ENCODE measurements at regions not wholly inside any gene's neighbourhood (a gene's known extent, or its start where the extent isn't known, plus 50 kb on each side); places are given as distances from the start of the nearest gene placed in this dataset.

DNA sequence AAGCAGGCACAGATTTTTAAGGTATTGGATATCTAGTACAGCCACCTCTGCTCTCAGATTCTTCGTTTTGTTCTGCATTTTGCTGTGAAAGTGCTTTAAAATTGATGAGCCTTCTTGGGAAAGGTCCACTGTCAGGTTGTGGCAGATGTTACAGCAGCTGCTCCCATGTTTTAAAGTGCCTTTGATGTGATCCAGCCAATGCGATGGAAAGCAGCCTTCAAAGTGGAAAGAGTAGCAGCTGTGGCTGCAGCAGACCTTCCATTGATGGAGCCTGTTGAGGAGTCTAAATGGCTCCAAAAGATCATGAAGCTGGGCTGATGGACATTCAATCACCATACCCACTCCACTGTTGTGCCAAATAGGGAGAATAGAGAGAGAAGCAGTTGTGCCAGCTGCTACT, 816.9 kb downstream of the PLA2G4A start:
- H3K4me3 ChIP-seq (ENCODE audit: low read depth, low read length): no peak overlapping the region
- TF ChIP-seq, protein P1, sequence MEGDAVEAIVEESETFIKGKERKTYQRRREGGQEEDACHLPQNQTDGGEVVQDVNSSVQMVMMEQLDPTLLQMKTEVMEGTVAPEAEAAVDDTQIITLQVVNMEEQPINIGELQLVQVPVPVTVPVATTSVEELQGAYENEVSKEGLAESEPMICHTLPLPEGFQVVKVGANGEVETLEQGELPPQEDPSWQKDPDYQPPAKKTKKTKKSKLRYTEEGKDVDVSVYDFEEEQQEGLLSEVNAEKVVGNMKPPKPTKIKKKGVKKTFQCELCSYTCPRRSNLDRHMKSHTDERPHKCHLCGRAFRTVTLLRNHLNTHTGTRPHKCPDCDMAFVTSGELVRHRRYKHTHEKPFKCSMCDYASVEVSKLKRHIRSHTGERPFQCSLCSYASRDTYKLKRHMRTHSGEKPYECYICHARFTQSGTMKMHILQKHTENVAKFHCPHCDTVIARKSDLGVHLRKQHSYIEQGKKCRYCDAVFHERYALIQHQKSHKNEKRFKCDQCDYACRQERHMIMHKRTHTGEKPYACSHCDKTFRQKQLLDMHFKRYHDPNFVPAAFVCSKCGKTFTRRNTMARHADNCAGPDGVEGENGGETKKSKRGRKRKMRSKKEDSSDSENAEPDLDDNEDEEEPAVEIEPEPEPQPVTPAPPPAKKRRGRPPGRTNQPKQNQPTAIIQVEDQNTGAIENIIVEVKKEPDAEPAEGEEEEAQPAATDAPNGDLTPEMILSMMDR (IDR thresholded peaks at IDR 0.05; ENCODE audit: low read depth, low read length): no peak
- in situ Hi-C loops (cut with HindIII; ENCODE audit: low sequenced_read_pairs): no loop called here
- DNase-seq (ENCODE audit: low read depth, low spot score): no peak

DNA sequence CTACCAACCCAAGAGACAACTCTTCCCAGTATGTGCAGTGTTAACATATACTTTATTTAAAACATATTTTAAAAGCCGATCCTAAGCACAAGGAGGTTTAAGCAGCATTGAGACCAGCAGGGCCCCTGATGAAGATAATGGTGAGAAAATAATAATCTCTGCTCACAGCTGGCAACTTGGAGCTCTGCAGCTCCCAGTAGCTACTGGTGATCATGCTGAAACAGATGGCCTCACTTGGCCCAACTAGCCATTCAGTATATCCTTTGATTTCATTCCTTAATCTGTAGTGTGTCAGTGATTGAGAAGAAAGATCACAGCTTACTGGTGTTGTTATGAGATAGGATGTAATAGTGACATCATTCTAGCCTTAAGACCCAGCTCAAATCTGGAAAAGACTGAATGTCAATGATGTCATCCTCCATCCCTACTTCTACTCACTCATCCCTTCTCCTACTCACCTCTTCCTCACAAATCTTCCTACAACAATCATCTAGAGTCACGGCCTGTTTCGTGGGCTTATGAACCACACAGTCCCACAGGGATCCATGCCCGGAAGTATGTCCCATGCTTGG, 817.9 kb downstream of the PLA2G4A start:
- DNase-seq (ENCODE audit: low read depth, low spot score): no peak
- TF ChIP-seq, protein P1 (IDR thresholded peaks at IDR 0.05; ENCODE audit: low read depth, low read length): no peak
- in situ Hi-C loops (cut with HindIII; ENCODE audit: low sequenced_read_pairs): no loop called here
- no peak overlapping the region for H3K4me3 ChIP-seq (ENCODE audit: low read depth, low read length)

DNA sequence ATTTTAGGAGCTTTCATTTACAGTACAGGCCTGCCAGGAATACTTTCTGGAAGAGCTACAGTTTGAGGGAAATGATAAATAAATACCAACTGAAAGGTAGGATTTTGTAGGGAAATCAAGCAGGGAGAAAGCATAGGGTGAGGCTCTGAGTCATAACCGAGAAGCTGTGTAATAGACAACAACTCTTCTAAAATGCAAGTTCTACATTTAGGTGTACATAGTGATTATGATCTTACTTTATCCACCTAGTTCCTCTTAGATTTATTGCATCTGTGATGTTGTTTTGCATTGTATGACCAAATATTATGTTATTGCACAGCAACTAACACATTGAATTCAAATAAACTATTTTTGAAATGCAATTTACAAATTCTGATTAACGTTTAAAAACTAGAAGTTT, 819.3 kb downstream of the PLA2G4A start:
- no peak overlapping the region for H3K4me3 ChIP-seq (ENCODE audit: low read depth, low read length)
- TF ChIP-seq, protein P1 (IDR thresholded peaks at IDR 0.05; ENCODE audit: low read depth, low read length): no peak
- DNase-seq (ENCODE audit: low read depth, low spot score): no peak
- in situ Hi-C loops (cut with HindIII; ENCODE audit: low sequenced_read_pairs): no loop called here

DNA sequence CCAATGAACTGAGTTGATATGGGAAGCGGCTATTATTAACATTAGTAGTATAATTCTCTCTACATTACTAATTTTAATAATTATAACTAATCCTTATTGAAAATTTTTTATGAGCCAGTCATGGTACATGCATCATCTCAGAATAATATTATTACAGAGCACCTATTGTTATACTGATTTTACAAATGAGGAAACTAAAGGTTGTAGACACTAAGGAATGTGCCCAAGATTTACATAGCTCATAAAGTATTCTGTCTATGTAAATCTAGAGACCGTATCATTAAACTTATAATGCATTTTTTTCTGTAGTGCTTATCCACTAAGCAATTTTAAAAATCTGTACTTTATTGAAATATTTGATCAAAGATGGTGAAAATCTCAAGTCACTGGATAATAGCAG, 825.9 kb downstream of the PLA2G4A start:
- H3K4me3 ChIP-seq (ENCODE audit: low read depth, low read length): no peak overlapping the region
- TF ChIP-seq, protein P1 (IDR thresholded peaks at IDR 0.05; ENCODE audit: low read depth, low read length): no peak
- DNase-seq (ENCODE audit: low read depth, low spot score): no peak
- in situ Hi-C loops (cut with HindIII; ENCODE audit: low sequenced_read_pairs): no loop called here

DNA sequence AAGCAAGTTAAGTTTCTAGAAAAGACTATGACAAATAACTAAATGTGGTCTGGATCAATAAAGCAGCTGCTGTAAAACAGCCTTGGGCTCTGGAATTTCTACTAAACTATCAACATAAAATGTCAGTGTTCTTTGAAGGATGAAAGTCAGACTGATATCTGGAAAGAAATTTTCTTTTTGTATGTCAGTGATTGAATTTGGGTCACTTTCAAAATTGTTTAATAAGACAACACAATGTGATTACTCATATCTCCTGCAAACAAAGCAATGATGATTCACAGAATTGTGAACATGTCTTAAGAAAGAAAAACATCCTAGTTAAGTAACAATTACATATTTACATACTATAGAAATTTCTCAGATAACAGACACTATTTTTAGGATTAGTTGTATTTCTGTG, 826.4 kb downstream of the PLA2G4A start:
- peak; percentile 19 for DNase-seq (ENCODE audit: low read depth, low spot score)
- in situ Hi-C loops (cut with HindIII; ENCODE audit: low sequenced_read_pairs): no loop called here
- no peak overlapping the region for H3K4me3 ChIP-seq (ENCODE audit: low read depth, low read length)
- TF ChIP-seq, protein P1 (IDR thresholded peaks at IDR 0.05; ENCODE audit: low read depth, low read length): no peak

DNA sequence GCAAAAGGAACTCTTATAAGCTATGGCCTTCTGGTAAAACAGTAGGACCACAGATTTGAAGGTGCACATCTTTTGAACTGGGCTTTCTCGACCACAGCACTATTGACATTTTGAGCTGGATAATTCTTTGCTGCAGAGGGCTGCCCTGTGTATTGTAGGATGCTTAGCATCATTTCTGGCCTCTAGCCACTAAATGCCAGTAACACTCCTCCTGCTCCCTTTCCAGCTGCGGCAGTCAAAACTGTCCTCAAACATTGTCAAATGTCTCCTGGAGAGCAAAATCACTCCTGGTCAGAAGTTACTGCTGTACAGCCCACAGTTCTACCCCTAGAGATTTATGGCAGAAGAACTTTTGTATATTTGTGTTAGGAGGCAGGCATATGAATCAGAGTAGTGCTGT, 836.7 kb downstream of the PLA2G4A start:
- no peak for DNase-seq (ENCODE audit: low read depth, low spot score)
- H3K4me3 ChIP-seq (ENCODE audit: low read depth, low read length): no peak overlapping the region
- in situ Hi-C loops (cut with HindIII; ENCODE audit: low sequenced_read_pairs): no loop called here
- TF ChIP-seq, protein P1 (IDR thresholded peaks at IDR 0.05; ENCODE audit: low read depth, low read length): no peak

DNA sequence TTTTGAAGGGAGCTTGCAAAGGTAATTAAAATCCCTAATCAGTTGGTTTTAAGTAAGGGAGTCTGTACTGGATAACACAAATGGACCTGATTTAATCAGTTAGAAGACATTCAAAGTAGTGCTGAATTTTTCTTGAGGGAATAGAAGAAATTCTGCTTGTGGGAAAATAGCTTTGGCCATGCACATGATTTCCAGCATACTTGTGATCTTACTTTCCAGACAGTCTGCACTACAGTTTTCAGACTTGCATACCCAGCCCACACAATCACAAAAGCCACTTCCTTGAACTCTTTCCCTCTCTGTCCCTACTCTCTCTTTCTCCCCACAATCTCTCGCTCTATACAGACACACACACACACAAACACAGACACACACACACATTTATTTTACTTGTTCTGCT, 852.1 kb downstream of the PLA2G4A start:
- peak; percentile 84 for DNase-seq (ENCODE audit: low read depth, low spot score)
- TF ChIP-seq, protein P1 (IDR thresholded peaks at IDR 0.05; ENCODE audit: low read depth, low read length): no peak
- H3K4me3 ChIP-seq (ENCODE audit: low read depth, low read length): no peak overlapping the region
- in situ Hi-C loops (cut with HindIII; ENCODE audit: low sequenced_read_pairs): no loop called here

Data from astrocyte of the spinal cord (primary cell).